ENCODE measurements at regions not wholly inside any gene's neighbourhood (a gene's known extent, or its start where the extent isn't known, plus 50 kb on each side); places are given as distances from the start of the nearest gene placed in this dataset.

GRCh38 chr10:45179691-45180090, 135.7 kb downstream of the OR13A1 start:
- TF ChIP-seq POLR2A (IDR thresholded peaks at IDR 0.05) (no peak), CTCF (IDR thresholded peaks at IDR 0.05) (no peak)

Data from esophagus squamous epithelium (tissue), 4 donors.